ENCODE measurements at regions not wholly inside any gene's neighbourhood (a gene's known extent, or its start where the extent isn't known, plus 50 kb on each side); places are given as distances from the start of the nearest gene placed in this dataset.

GRCh38 chr3:53422954-53423698 lies 71.3 kb upstream of the CACNA1D start:
- TF ChIP-seq CTCF (IDR thresholded peaks at IDR 0.05; ENCODE audit: poor library complexity) (no peak), EZH2 (IDR thresholded peaks at IDR 0.05; ENCODE audit: borderline replicate concordance) (no peak)
